ENCODE measurements at regions not wholly inside any gene's neighbourhood (a gene's known extent, or its start where the extent isn't known, plus 50 kb on each side); places are given as distances from the start of the nearest gene placed in this dataset.

- no peak for TF ChIP-seq CTCF (IDR thresholded peaks at IDR 0.05)
- no peak for TF ChIP-seq ZFX (IDR thresholded peaks at IDR 0.05; ENCODE audit: borderline replicate concordance)
Observed at GRCh38 chr11:8788616-8789015, 106.0 kb downstream of the RPL27A start.

Data from 22Rv1 (cell line).